Liver (tissue), 3 donors: ENCODE measurements at regions not wholly inside any gene's neighbourhood (a gene's known extent, or its start where the extent isn't known, plus 50 kb on each side); places are given as distances from the start of the nearest gene placed in this dataset.

Experiments used
- FOXA2 ChIP-seq: IDR thresholded peaks from 2 replicates; pipeline ENCODE4 v1.6.1; 2016; ENCODE audit warnings: antibody characterized with exemption
- RXRA ChIP-seq, 2 donors: IDR thresholded peaks; 2 replicates each; pipeline ENCODE4 v1.6.1; 2017 to 2018; ENCODE audit warnings: antibody characterized with exemption in 2 of 2, mild to moderate bottlenecking in 1 of 2
- TF ChIP-seq, protein P1 (sequence below): fragments of 150-350 bp; IDR thresholded peaks from 2 replicates; pipeline ENCODE4 v1.5.1; 2017; ENCODE audit warnings: improper control_type of control experiment, low read depth, low read length; ENCODE audit not compliant: missing input control
- TF ChIP-seq, protein P2 (sequence below): IDR thresholded peaks from 2 replicates; pipeline ENCODE4 v1.6.1; 2016; ENCODE audit warnings: antibody characterized with exemption
- TF ChIP-seq, protein P3 (sequence below): IDR thresholded peaks from 2 replicates; pipeline ENCODE4 v1.6.1; 2016; ENCODE audit warnings: antibody characterized with exemption, mild to moderate bottlenecking
- donor health status: healthy.
- donor health status: healthy.

DNA sequence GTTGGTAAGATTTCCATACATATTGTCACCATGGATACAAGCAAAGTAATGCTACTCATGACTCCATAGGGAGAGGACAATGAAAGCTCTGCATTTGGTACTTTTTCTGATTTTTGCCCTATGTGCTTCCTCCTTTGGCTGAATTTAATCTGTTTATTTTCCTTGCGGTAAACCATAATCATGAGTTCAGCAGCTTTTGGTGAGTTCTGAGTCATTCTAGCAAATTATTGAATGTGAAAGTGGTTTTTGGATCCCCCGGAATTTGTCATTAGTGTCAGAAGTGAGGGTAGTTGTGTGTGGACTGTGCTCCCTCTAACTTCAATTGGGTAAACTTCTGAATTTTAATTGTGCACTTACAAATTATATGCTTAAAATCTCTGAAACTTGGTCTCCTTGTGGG, 170.3 kb downstream of the MOSPD2 start:
- TF ChIP-seq FOXA2: no peak
- TF ChIP-seq, protein P1, sequence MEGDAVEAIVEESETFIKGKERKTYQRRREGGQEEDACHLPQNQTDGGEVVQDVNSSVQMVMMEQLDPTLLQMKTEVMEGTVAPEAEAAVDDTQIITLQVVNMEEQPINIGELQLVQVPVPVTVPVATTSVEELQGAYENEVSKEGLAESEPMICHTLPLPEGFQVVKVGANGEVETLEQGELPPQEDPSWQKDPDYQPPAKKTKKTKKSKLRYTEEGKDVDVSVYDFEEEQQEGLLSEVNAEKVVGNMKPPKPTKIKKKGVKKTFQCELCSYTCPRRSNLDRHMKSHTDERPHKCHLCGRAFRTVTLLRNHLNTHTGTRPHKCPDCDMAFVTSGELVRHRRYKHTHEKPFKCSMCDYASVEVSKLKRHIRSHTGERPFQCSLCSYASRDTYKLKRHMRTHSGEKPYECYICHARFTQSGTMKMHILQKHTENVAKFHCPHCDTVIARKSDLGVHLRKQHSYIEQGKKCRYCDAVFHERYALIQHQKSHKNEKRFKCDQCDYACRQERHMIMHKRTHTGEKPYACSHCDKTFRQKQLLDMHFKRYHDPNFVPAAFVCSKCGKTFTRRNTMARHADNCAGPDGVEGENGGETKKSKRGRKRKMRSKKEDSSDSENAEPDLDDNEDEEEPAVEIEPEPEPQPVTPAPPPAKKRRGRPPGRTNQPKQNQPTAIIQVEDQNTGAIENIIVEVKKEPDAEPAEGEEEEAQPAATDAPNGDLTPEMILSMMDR: no peak
- TF ChIP-seq, protein P2, sequence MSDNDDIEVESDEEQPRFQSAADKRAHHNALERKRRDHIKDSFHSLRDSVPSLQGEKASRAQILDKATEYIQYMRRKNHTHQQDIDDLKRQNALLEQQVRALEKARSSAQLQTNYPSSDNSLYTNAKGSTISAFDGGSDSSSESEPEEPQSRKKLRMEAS: no peak
- no peak for TF ChIP-seq RXRA (IDR thresholded peaks at IDR 0.05)
- TF ChIP-seq, protein P3, sequence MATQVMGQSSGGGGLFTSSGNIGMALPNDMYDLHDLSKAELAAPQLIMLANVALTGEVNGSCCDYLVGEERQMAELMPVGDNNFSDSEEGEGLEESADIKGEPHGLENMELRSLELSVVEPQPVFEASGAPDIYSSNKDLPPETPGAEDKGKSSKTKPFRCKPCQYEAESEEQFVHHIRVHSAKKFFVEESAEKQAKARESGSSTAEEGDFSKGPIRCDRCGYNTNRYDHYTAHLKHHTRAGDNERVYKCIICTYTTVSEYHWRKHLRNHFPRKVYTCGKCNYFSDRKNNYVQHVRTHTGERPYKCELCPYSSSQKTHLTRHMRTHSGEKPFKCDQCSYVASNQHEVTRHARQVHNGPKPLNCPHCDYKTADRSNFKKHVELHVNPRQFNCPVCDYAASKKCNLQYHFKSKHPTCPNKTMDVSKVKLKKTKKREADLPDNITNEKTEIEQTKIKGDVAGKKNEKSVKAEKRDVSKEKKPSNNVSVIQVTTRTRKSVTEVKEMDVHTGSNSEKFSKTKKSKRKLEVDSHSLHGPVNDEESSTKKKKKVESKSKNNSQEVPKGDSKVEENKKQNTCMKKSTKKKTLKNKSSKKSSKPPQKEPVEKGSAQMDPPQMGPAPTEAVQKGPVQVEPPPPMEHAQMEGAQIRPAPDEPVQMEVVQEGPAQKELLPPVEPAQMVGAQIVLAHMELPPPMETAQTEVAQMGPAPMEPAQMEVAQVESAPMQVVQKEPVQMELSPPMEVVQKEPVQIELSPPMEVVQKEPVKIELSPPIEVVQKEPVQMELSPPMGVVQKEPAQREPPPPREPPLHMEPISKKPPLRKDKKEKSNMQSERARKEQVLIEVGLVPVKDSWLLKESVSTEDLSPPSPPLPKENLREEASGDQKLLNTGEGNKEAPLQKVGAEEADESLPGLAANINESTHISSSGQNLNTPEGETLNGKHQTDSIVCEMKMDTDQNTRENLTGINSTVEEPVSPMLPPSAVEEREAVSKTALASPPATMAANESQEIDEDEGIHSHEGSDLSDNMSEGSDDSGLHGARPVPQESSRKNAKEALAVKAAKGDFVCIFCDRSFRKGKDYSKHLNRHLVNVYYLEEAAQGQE: no peak
